Activated CD8-positive, alpha-beta T cell treated with anti-CD3 and anti-CD28 coated beads for 36 hours (primary cell): ENCODE measurements at regions not wholly inside any gene's neighbourhood (a gene's known extent, or its start where the extent isn't known, plus 50 kb on each side); places are given as distances from the start of the nearest gene placed in this dataset.

ENCODE experiments used
- ATAC-seq: fragments of 200-7000 bp; cut with Tn5 transposase; one replicate; pipeline ENCODE4 v1.10.0; 2021; ENCODE audit warnings: mild to moderate bottlenecking, moderate library complexity
- CTCF ChIA-PET: fragments of 350-600 bp; sonication (Branson Sonifier 250); formaldehyde crosslinking; loops from one replicate; lab custom pipeline; 2021; ENCODE audit warnings: antibody characterized with exemption; lab: Charles Lee
- POLR2A ChIA-PET: fragments of 350-600 bp; sonication (Branson Sonifier 250); formaldehyde crosslinking; loops from one replicate; lab custom pipeline; 2021; ENCODE audit warnings: antibody characterized with exemption; lab: Charles Lee
- DNase-seq: peaks from one replicate; pipeline ENCODE4 v3.0.0-alpha.2; 2020
- H3K27ac Mint-ChIP-seq: one replicate; pipeline ENCODE4 v1.8.0; 2021; ENCODE audit warnings: mild to moderate bottlenecking, mixed read lengths
- H3K27me3 Mint-ChIP-seq: one replicate; pipeline ENCODE4 v1.8.0; 2021; ENCODE audit warnings: mixed read lengths
- H3K36me3 Mint-ChIP-seq: one replicate; pipeline ENCODE4 v1.8.0; 2021; ENCODE audit warnings: low read depth, mixed read lengths
- H3K4me1 Mint-ChIP-seq: one replicate; pipeline ENCODE4 v1.8.0; 2021; ENCODE audit warnings: low read depth, mixed read lengths
- H3K4me3 Mint-ChIP-seq: one replicate; pipeline ENCODE4 v1.8.0; 2021; ENCODE audit warnings: mild to moderate bottlenecking, moderate library complexity, mixed read lengths
- H3K9me3 Mint-ChIP-seq: one replicate; pipeline ENCODE4 v1.8.0; 2021; ENCODE audit warnings: mixed read lengths
- intact Hi-C: fragments of 100-400 bp; cut with micrococcal nuclease; formaldehyde crosslinking; loops from one replicate; pipeline ENCODE4 v1.10.0; 2022
- TF ChIP-seq, protein P1 (sequence below): fragments of 200-600 bp; IDR thresholded peaks from one replicate; pipeline ENCODE4 v1.8.0; 2022; ENCODE audit warnings: antibody characterized with exemption, mild to moderate bottlenecking

DNA sequence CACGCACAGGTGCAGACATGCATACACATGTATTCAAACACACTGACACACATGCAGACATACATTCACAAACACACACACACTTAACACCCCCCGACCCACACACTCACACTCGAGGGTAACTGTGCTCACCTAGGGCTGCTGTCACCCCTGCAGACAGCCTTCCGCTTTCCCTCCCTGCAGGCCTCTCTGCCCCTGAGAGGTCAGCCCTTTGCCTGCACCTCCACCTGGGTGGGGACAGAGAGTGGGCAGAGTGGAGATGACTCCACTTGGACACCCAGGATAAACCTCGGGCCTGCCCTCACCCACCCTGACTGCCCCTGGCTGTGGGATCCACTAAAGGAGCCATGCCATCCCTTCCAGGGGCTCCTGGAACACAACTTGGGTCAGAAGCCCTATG lies 264.3 kb downstream of the PTPRU start:
- intact Hi-C loops = no loop called here
- POLR2A ChIA-PET = no interaction called here
- DNase-seq = no peak
- ATAC-seq = no peak
- Mint-ChIP-seq H3K36me3 (no peaks in the 10 kb centered on the region), H3K9me3 (no peaks in the 10 kb centered on the region), H3K4me1 (no peaks in the 10 kb centered on the region), H3K27ac (no peak overlapping the region), H3K27me3 (peaks cover 26% of the 10 kb centered on the region), H3K4me3 (no peak overlapping the region)
- CTCF ChIA-PET = no interaction called here
- TF ChIP-seq, protein P1, sequence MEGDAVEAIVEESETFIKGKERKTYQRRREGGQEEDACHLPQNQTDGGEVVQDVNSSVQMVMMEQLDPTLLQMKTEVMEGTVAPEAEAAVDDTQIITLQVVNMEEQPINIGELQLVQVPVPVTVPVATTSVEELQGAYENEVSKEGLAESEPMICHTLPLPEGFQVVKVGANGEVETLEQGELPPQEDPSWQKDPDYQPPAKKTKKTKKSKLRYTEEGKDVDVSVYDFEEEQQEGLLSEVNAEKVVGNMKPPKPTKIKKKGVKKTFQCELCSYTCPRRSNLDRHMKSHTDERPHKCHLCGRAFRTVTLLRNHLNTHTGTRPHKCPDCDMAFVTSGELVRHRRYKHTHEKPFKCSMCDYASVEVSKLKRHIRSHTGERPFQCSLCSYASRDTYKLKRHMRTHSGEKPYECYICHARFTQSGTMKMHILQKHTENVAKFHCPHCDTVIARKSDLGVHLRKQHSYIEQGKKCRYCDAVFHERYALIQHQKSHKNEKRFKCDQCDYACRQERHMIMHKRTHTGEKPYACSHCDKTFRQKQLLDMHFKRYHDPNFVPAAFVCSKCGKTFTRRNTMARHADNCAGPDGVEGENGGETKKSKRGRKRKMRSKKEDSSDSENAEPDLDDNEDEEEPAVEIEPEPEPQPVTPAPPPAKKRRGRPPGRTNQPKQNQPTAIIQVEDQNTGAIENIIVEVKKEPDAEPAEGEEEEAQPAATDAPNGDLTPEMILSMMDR = no peak

GRCh38 chr1:29500041-29500440 lies 263.7 kb downstream of the PTPRU start:
- ATAC-seq (no peak), DNase-seq (no peak)
- Mint-ChIP-seq H3K36me3 (no peaks in the 10 kb centered on the region), H3K4me1 (no peaks in the 10 kb centered on the region), H3K4me3 (no peak overlapping the region), H3K9me3 (peaks cover 1% of the 10 kb centered on the region), H3K27me3 (peaks cover 26% of the 10 kb centered on the region), H3K27ac (no peak overlapping the region)
- intact Hi-C loops = no loop called here
- POLR2A ChIA-PET = no interaction called here
- CTCF ChIA-PET = no interaction called here
- TF ChIP-seq, protein P1 = no peak

DNA sequence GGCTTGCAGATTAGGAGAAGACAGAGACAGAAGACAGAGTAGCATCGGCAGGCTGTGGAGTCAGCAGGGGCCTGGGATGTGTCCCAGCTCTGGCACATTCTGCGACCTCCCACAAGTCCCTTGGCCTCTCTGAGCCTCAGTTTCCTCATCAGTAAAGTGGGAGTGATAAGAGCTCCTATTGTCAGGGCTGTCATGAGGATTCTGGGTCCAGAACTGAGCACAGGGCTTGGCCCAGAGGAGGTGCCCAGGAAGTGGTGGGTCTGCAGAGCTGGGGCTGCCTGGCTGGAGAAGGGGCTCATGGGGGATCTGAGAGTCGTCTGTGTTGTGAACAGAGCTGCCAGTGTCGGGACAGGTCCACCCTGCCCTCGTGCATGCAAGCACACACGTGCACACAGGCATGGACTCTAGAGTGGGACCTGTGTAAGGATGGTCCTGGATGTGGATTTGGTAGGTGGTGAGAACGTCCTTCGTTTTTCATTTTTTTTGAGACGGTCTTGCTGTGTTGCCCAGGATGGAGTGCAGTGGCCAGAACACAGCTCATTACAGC lies 262.9 kb downstream of the PTPRU start:
- no peaks in the 10 kb centered on the region for H3K4me1 Mint-ChIP-seq

DNA sequence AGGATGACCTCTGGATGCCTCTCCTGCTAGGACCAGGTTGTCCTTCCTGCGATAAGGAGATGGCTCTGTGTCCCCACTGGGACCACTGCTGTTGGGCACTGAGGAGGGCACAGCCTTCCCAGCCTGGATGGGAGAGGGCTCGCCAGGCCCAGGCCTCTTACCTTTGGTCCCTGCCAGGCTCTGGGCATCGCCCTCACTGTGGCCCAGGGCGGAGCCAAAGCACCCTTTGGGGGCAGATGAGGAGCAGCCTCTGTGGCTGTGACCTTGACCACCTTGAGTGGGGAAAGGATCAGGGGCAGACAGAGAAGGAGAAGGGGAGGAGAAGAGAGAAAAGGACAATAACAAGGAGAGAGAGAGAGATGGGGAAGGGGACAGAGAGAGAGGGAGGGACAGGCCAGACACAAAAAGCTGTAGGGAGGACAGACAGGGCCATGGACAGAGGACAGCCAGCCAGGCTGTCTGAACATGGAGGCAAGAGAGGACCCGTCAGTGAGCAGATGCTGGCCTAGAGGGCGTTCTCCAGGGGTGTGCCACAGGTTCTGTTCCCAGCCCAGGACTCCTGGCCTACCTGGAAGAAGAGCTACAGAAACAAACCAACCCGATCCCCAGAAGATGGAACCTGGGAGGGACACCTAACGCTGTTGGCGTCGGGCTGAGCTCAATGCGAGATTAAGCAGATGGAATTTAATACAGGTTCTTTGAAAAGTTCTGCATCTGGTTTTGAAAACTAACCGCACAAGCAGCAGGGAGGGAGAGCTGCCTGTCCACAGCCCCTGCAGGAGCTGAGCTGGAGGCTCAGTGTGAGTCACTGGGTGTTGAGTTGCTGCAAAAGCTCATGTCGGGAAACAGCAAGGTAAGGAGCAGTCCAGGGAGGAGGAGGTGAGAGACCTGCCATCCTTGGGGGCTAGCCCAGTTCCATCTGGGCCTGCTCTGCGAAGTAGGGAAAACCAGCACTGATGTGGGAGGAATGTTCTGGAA lies 262.1 kb downstream of the PTPRU start:
- DNase-seq = no peak
- H3K9me3 Mint-ChIP-seq = peaks cover 1% of the 10 kb centered on the region
- TF ChIP-seq, protein P1 = no peak
- POLR2A ChIA-PET = no interaction called here
- peaks cover 21% of the 10 kb centered on the region for H3K27me3 Mint-ChIP-seq
- CTCF ChIA-PET = no interaction called here
- no peaks in the 10 kb centered on the region for H3K4me1 Mint-ChIP-seq
- ATAC-seq = no peak
- intact Hi-C loops = no loop called here
- no peak overlapping the region for H3K27ac Mint-ChIP-seq
- H3K4me3 Mint-ChIP-seq = no peak overlapping the region
- H3K36me3 Mint-ChIP-seq = no peaks in the 10 kb centered on the region

More for the DNA sequence above, 262.9 kb downstream of the PTPRU start:
- ChIA-PET POLR2A (no interaction called here), CTCF (no interaction called here)
- Mint-ChIP-seq H3K27ac (no peak overlapping the region), H3K27me3 (peaks cover 22% of the 10 kb centered on the region), H3K4me3 (no peak overlapping the region), H3K36me3 (no peaks in the 10 kb centered on the region), H3K9me3 (peaks cover 1% of the 10 kb centered on the region)
- ATAC-seq (no peak), DNase-seq (no peak)
- intact Hi-C loops = no loop called here
- TF ChIP-seq, protein P1 = no peak
